Mesenchymal stem cell (in vitro differentiated cells and primary cell): ENCODE measurements at regions not wholly inside any gene's neighbourhood (a gene's known extent, or its start where the extent isn't known, plus 50 kb on each side); places are given as distances from the start of the nearest gene placed in this dataset.

Source experiments
- DNase-seq: peaks from one replicate; pipeline ENCODE4 v3.0.0-alpha.2; 2013
- H2AFZ ChIP-seq: one replicate; pipeline ENCODE4 v1.6.1; 2013; ENCODE audit warnings: low read depth, mild to moderate bottlenecking, control low read depth, inconsistent platforms, low read length, moderate library complexity
- H2AK5ac ChIP-seq: 2 replicates; pipeline ENCODE4 v1.6.1; 2013; ENCODE audit warnings: low read length, moderate library complexity, mild to moderate bottlenecking, inconsistent platforms; ENCODE audit not compliant: severe bottlenecking
- H2BK120ac ChIP-seq: one replicate; pipeline ENCODE4 v1.6.1; 2013; ENCODE audit warnings: low read depth, mild to moderate bottlenecking, inconsistent platforms, low read length, moderate library complexity
- H2BK12ac ChIP-seq, 2 experiments: one replicate each; pipeline ENCODE4 v1.6.1; 2013; ENCODE audit warnings: inconsistent platforms in 2 of 2, low read length in 2 of 2, mild to moderate bottlenecking in 2 of 2, moderate library complexity in 2 of 2, control low read depth in 1 of 2
- H2BK15ac ChIP-seq: one replicate; pipeline ENCODE4 v1.6.1; 2013; ENCODE audit warnings: mild to moderate bottlenecking, low read depth, inconsistent platforms; ENCODE audit not compliant: poor library complexity, severe bottlenecking
- H2BK5ac ChIP-seq: 2 replicates; pipeline ENCODE4 v1.6.1; 2013; ENCODE audit warnings: low read depth, mild to moderate bottlenecking, low read length, control low read depth, inconsistent platforms; ENCODE audit not compliant: poor library complexity, severe bottlenecking
- H3K14ac ChIP-seq, 2 experiments: one replicate each; pipeline ENCODE4 v1.6.1; 2013; ENCODE audit warnings: inconsistent platforms in 2 of 2, low read length in 2 of 2, control low read depth in 1 of 2, mild to moderate bottlenecking in 1 of 2, moderate library complexity in 1 of 2
- H3K18ac ChIP-seq, 2 experiments: one replicate each; pipeline ENCODE4 v1.6.1; 2013; ENCODE audit warnings: inconsistent platforms in 2 of 2, low read length in 2 of 2, control low read depth in 1 of 2, low read depth in 1 of 2, mild to moderate bottlenecking in 1 of 2
- H3K23ac ChIP-seq, 2 experiments: one replicate each; pipeline ENCODE4 v1.6.1; 2013; ENCODE audit warnings: inconsistent platforms in 2 of 2, low read length in 2 of 2, mild to moderate bottlenecking in 2 of 2, moderate library complexity in 2 of 2, control low read depth in 1 of 2
- H3K27ac ChIP-seq: 2 replicates; pipeline ENCODE4 v1.5.1; 2013; ENCODE audit warnings: mild to moderate bottlenecking, moderate library complexity, low read length, control low read depth, inconsistent platforms; ENCODE audit not compliant: poor library complexity, severe bottlenecking
- H3K27me3 ChIP-seq, 2 experiments: 2 replicates each; pipeline versions ENCODE4 v1.6.1 to v1.7.0; 2013; ENCODE audit warnings: low read length in 2 of 2, mild to moderate bottlenecking in 2 of 2, moderate library complexity in 2 of 2, control low read depth in 1 of 2, inconsistent platforms in 1 of 2; ENCODE audit not compliant: control insufficient read depth in 1 of 2, insufficient read depth in 1 of 2
- H3K36me3 ChIP-seq, 2 experiments: 2 replicates each; pipeline versions ENCODE4 v1.6.1 to v1.7.0; 2013; ENCODE audit warnings: low read length in 2 of 2, control low read depth in 1 of 2, inconsistent platforms in 1 of 2, low read depth in 1 of 2, mild to moderate bottlenecking in 1 of 2; ENCODE audit not compliant: insufficient read depth in 2 of 2, control insufficient read depth in 1 of 2
- H3K4ac ChIP-seq, 2 experiments: one replicate each; pipeline ENCODE4 v1.6.1; 2013; ENCODE audit warnings: inconsistent platforms in 2 of 2, low read length in 2 of 2, mild to moderate bottlenecking in 2 of 2, moderate library complexity in 2 of 2, control low read depth in 1 of 2, low read depth in 1 of 2
- H3K4me1 ChIP-seq: 2 replicates; pipeline ENCODE4 v1.6.1; 2013; ENCODE audit warnings: low read depth, low read length, control low read depth; ENCODE audit not compliant: control insufficient read depth, insufficient read depth
- H3K4me2 ChIP-seq: 2 replicates; pipeline ENCODE4 v1.6.1; 2013; ENCODE audit warnings: low read length, mild to moderate bottlenecking, inconsistent platforms; ENCODE audit not compliant: poor library complexity, severe bottlenecking
- H3K4me3 ChIP-seq, 2 experiments: 2 replicates each; pipeline versions ENCODE4 v1.5.1 to v1.7.0; 2013; ENCODE audit warnings: low read length in 2 of 2, mild to moderate bottlenecking in 2 of 2, control low read depth in 1 of 2, low read depth in 1 of 2; ENCODE audit not compliant: insufficient read depth in 1 of 2
- H3K79me1 ChIP-seq: replicated peaks from 2 replicates; pipeline ENCODE4 v1.6.1; 2013; ENCODE audit warnings: mild to moderate bottlenecking, control low read depth, low read length, inconsistent platforms; ENCODE audit not compliant: poor library complexity, severe bottlenecking
- H3K9ac ChIP-seq: 2 replicates; pipeline ENCODE4 v1.7.0; 2013; ENCODE audit warnings: mild to moderate bottlenecking, low read length, moderate library complexity
- H3K9me3 ChIP-seq: 2 replicates; pipeline ENCODE4 v1.7.0; 2013; ENCODE audit warnings: mild to moderate bottlenecking, low read length; ENCODE audit not compliant: control insufficient read depth
- H4K8ac ChIP-seq: one replicate; pipeline ENCODE4 v1.6.1; 2013; ENCODE audit warnings: inconsistent platforms, mild to moderate bottlenecking, low read length, moderate library complexity
- H4K91ac ChIP-seq: one replicate; pipeline ENCODE4 v1.6.1; 2013; ENCODE audit warnings: mild to moderate bottlenecking, low read length, inconsistent platforms
- WGBS: methylation state at CpG from one replicate; pipeline ENCODE4 v1.1.7; 2013; ENCODE audit warnings: mixed read lengths; 5-methylcytosine and 5-hydroxymethylcytosine counted together

DNA sequence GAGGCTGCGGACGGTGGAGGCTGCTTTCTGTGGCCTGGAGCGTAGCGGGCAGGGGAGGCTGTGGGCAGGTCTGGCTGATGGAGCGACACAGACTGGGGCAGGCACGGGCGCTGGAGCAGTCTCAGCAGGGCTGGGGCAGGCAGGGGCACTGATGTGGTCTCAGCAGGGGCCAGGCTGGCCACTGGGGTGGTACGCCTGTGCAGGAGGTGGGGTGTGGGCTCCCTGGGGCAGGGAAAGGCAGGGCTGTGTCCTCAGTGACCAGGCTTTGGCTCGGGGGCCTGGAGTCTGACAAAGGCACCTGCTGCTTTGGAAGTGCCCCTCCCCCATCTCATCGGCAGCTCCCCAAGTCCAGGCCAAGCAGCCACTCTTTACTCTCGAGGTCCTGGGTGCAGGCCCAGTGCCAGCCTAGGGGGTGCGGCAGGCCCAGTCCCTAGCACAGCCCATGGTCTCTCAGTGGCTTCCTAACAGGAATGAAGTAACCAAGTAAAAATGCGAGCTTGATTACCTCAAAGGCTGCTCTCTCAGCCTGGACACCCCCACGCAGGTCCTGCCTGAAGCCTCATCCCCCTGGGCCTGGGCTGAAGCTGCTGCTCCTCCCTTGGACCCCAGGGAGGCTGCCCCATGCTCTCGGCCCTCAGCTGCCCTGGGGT lies 55.5 kb downstream of the ADRA2C start:
- Histone ChIP-seq H3K9me3 (no peaks in the 10 kb centered on the region), H2AK5ac (no peak overlapping the region), H3K14ac (no peak overlapping the region), H4K8ac (no peak overlapping the region), H2BK12ac (no peak overlapping the region), H3K36me3 (no peaks in the 10 kb centered on the region), H2BK5ac (no peak overlapping the region), H3K4me1 (peaks cover 3% of the 10 kb centered on the region), H3K27me3 (peaks cover 16 to 70% of the 10 kb centered on the region in 2 experiments), H3K18ac (no peak overlapping the region), H3K4me2 (no peak overlapping the region), H3K9ac (no peak overlapping the region), H2BK120ac (no peak overlapping the region), H3K27ac (no peak overlapping the region), H3K4me3 (no peak overlapping the region), H2BK15ac (no peak overlapping the region), H3K4ac (no peak overlapping the region), H4K91ac (no peak overlapping the region), H3K79me1 (no peaks in the 10 kb centered on the region), H3K23ac (no peak overlapping the region), H2AFZ (no peak overlapping the region)
- 65% methylated on average over 14 of the region's 15 CpGs for WGBS
- DNase-seq, result no peak

DNA sequence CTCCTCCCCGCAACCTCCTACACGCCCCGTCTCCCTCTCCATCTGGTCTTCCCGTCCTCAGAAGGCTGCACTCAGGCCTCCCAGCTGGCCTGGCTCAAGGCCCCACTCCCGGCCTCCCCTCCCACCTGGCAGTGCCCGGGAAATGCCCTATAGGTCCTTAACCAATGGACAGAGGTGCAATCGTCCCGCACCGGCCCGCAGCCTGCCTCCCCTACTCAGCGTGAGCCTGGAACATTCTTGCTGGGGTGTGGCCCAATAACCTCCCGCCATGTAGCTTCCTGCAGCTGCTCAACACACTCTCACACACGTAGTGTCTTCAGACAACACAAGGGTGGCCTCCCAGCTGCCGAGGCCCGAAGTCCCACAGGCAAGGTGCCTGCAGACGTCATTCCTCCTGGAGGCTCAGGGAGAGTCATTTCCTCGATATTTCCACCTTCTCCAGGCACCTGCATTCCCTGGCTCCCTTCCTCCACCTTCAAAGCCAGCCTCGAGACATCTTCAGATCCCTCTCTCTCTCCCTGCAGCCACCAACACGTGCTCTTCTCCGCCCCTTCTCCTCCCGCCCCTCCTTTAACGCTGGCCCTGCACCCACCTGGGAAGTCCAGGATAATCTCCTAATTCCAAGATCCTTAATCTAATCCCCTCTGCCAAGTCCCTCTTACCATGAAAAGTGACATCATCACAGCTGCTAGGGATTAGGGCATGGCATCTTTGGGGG lies 56.2 kb downstream of the ADRA2C start:
- DNase-seq, result no peak
- H3K36me3 ChIP-seq, result no peaks in the 10 kb centered on the region
- no peak overlapping the region for H4K8ac ChIP-seq
- H3K18ac ChIP-seq, result no peak overlapping the region
- H3K9ac ChIP-seq, result no peak overlapping the region
- peaks cover 3% of the 10 kb centered on the region for H3K4me1 ChIP-seq
- H2AFZ ChIP-seq, result no peak overlapping the region
- no peaks in the 10 kb centered on the region for H3K79me1 ChIP-seq
- H3K4me2 ChIP-seq, result no peak overlapping the region
- no peak overlapping the region for H2AK5ac ChIP-seq
- H3K23ac ChIP-seq, result no peak overlapping the region
- H2BK120ac ChIP-seq, result no peak overlapping the region
- WGBS, result 57% methylated on average over 22 of the region's 22 CpGs
- peaks cover 16 to 74% of the 10 kb centered on the region in 2 experiments for H3K27me3 ChIP-seq
- H4K91ac ChIP-seq, result no peak overlapping the region
- H2BK5ac ChIP-seq, result no peak overlapping the region
- no peak overlapping the region for H3K4ac ChIP-seq
- no peak overlapping the region for H3K27ac ChIP-seq
- no peak overlapping the region for H3K14ac ChIP-seq
- no peak overlapping the region for H2BK12ac ChIP-seq
- H3K4me3 ChIP-seq, result no peak overlapping the region
- no peaks in the 10 kb centered on the region for H3K9me3 ChIP-seq
- no peak overlapping the region for H2BK15ac ChIP-seq

DNA sequence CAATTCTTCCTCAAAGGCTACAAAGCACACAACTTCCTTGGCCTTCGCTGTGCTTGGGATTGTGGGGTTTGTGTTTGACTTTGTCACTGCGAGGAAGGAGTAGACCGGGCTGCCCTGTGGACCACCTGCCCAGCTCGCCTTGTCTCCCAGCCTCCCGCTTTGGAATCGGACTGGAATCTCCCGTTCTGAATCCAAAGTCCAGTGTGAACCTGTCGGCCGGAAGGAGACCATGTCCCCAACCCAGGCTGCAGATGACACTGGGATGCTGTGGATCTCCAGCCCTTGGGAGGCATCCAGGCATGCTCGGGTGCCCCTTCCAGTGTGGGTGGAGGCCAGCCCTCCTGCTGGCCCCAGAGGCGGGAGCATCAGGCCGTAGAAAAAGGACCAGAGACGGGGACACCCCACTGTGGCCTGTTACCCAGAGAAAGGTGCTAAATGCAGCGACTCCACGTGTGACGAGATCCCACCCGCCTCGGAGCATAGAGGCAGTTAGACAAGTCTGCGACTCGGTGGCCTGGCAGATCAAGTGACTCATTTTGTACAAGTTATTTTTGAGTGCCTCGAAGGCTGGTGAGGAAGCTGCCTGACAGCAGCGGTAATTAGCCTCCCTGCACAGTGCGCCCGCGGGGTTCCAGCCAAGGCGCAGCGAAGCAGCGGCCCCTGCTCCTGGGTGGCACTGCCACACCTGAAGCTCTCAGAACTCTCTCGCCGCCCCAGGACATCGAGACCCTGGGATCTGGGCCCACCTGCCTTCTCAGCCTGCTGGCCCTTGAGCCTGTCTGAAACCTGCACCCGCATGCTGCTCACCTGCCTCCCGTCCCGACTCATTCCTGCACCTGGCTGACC lies 57.5 kb downstream of the ADRA2C start:
- Histone ChIP-seq H4K91ac (no peak overlapping the region), H3K79me1 (no peaks in the 10 kb centered on the region), H2BK120ac (no peak overlapping the region), H3K18ac (no peak overlapping the region), H3K23ac (no peak overlapping the region), H3K9ac (no peak overlapping the region), H2AK5ac (no peak overlapping the region), H2BK12ac (no peak overlapping the region), H2AFZ (no peak overlapping the region), H3K4me1 (peaks cover 3% of the 10 kb centered on the region), H3K27ac (no peak overlapping the region), H3K9me3 (no peaks in the 10 kb centered on the region), H3K27me3 (peaks cover 16 to 86% of the 10 kb centered on the region in 2 experiments), H4K8ac (no peak overlapping the region), H3K14ac (no peak overlapping the region), H2BK5ac (no peak overlapping the region), H3K4me3 (no peak overlapping the region), H3K36me3 (no peaks in the 10 kb centered on the region), H3K4ac (no peak overlapping the region), H3K4me2 (no peak overlapping the region), H2BK15ac (no peak overlapping the region)
- DNase-seq, result no peak
- WGBS, result 80% methylated on average over 34 of the region's 34 CpGs
